ENCODE measurements at regions not wholly inside any gene's neighbourhood (a gene's known extent, or its start where the extent isn't known, plus 50 kb on each side); places are given as distances from the start of the nearest gene placed in this dataset.

- Histone ChIP-seq H3K9me1 (ENCODE audit: control insufficient read depth, insufficient read depth, low read length) (no peaks in the 10 kb centered on the region), H3K27ac (ENCODE audit: extremely low read depth, low read depth, low read length) (no peak overlapping the region), H3K9me3 (replicated peaks; ENCODE audit: control insufficient read depth, insufficient read depth, low read depth, low read length) (no peaks in the 10 kb centered on the region), H2AFZ (ENCODE audit: low read depth, low read length) (no peak overlapping the region), H3K4me2 (ENCODE audit: insufficient read depth, low read length) (no peak overlapping the region), H3K4me3 (no peak overlapping the region), H3K9ac (ENCODE audit: insufficient read depth in 1 of 2, low read depth in 2 of 2, low read length in 2 of 2) (no peak overlapping the region), H3K79me2 (ENCODE audit: control insufficient read depth, insufficient read depth, low read length) (no peaks in the 10 kb centered on the region), H3K4me1 (replicated peaks in 1 of 2; ENCODE audit: control insufficient read depth in 2 of 2, insufficient read depth in 2 of 2, low read length in 2 of 2) (no peaks in the 10 kb centered on the region; a peak in 1 of 5 replicates), H4K20me1 (replicated peaks; ENCODE audit: control insufficient read depth, insufficient read depth, low read length) (no peaks in the 10 kb centered on the region), H3K27me3 (ENCODE audit: control insufficient read depth in 2 of 2, insufficient read depth in 2 of 2, low read length in 2 of 2) (peaks cover 33 to 66% of the 10 kb centered on the region in 2 experiments; a peak in 4 of 5 replicates), H3K36me3 (ENCODE audit: control insufficient read depth, insufficient read depth, low read length) (no peaks in the 10 kb centered on the region)
- intact Hi-C loops (cut with micrococcal nuclease) (no loop called here), in situ Hi-C loops (cut with MboI) (no loop called here)
- ATAC-seq (no peak), DNase-seq (ENCODE audit: extremely low read depth in 1 of 4, low spot score in 3 of 4) (no peak), FAIRE-seq (no peak)
- BruUV-seq (replicated peaks) = no TSS peak
- ChIA-PET CTCF (ENCODE audit: low intra/inter-chr PET ratio) (no interaction called here), POLR2A (no interaction called here)
- WGBS (ENCODE audit: insufficient coverage, low coverage, missing lambda C conversion rate) = 1% methylated on average over 7 of the region's 7 CpGs
- TF ChIP-seq NR2C1 (IDR thresholded peaks at IDR 0.05) = no peak
- no peak for TF ChIP-seq NR2C1 (tag; IDR thresholded peaks at IDR 0.05)
- no peak for TF ChIP-seq NUFIP1 (IDR thresholded peaks at IDR 0.05; ENCODE audit: partially characterized antibody)
- no peak for TF ChIP-seq ZNF589 (CRISPR knock-in tag; IDR thresholded peaks at IDR 0.05; ENCODE audit: low read depth)
- no peak for TF ChIP-seq ZNF696 (CRISPR knock-in tag; conservative IDR thresholded peaks at IDR 0.05)
- no peak for TF ChIP-seq SMAD2 (IDR thresholded peaks at IDR 0.05; ENCODE audit: low read depth, low read length)
- no peak for TF ChIP-seq ZNF175 (CRISPR knock-in tag; IDR thresholded peaks at IDR 0.05; ENCODE audit: low read depth)
- no peak for TF ChIP-seq NFXL1 (CRISPR knock-in tag; IDR thresholded peaks at IDR 0.05)
- TF ChIP-seq CHAMP1 (IDR thresholded peaks at IDR 0.05) = no peak
- no peak for TF ChIP-seq SREBF1 (IDR thresholded peaks at IDR 0.05; ENCODE audit: borderline replicate concordance, low read depth, low read length)
- TF ChIP-seq GTF2E2 (tag; IDR thresholded peaks at IDR 0.05) = no peak
- TF ChIP-seq RCOR1 (IDR thresholded peaks at IDR 0.05; ENCODE audit: borderline replicate concordance in 1 of 2, low read depth in 2 of 2, low read length in 2 of 2) = no peak
- no peak for TF ChIP-seq PML (IDR thresholded peaks at IDR 0.05; ENCODE audit: low read length)
Observed at GRCh38 chr2:120546865-120547390, 188.7 kb upstream of the GLI2 start.
